ENCODE measurements at regions not wholly inside any gene's neighbourhood (a gene's known extent, or its start where the extent isn't known, plus 50 kb on each side); places are given as distances from the start of the nearest gene placed in this dataset.

DNA sequence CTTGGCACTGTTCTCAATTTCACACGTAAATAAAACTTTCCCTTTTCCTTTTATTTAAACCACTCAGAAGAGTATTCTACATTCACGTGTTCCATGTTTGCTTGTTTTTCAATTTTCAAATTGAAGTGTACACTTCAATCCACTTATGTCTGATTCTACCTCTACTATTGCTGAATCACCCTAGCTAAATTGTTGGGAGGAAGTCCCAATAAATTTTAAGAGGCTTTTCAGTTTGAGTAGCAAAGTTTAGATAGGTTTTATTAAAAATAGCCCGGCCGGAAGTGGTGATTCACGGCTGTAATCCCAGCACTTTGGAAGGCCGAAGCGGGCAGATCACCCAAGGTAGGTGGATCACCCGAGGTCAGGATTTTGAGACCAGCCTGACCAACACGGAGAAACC is 1414.7 kb upstream of the CELF2 start:
- TF ChIP-seq, protein P1, sequence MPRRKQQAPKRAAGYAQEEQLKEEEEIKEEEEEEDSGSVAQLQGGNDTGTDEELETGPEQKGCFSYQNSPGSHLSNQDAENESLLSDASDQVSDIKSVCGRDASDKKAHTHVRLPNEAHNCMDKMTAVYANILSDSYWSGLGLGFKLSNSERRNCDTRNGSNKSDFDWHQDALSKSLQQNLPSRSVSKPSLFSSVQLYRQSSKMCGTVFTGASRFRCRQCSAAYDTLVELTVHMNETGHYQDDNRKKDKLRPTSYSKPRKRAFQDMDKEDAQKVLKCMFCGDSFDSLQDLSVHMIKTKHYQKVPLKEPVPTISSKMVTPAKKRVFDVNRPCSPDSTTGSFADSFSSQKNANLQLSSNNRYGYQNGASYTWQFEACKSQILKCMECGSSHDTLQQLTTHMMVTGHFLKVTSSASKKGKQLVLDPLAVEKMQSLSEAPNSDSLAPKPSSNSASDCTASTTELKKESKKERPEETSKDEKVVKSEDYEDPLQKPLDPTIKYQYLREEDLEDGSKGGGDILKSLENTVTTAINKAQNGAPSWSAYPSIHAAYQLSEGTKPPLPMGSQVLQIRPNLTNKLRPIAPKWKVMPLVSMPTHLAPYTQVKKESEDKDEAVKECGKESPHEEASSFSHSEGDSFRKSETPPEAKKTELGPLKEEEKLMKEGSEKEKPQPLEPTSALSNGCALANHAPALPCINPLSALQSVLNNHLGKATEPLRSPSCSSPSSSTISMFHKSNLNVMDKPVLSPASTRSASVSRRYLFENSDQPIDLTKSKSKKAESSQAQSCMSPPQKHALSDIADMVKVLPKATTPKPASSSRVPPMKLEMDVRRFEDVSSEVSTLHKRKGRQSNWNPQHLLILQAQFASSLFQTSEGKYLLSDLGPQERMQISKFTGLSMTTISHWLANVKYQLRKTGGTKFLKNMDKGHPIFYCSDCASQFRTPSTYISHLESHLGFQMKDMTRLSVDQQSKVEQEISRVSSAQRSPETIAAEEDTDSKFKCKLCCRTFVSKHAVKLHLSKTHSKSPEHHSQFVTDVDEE (CRISPR knock-in tag; IDR thresholded peaks at IDR 0.05): no peak
- no peak for TF ChIP-seq RARB (CRISPR knock-in tag; IDR thresholded peaks at IDR 0.05)
- no peak for TF ChIP-seq SNAI2 (CRISPR knock-in tag; IDR thresholded peaks at IDR 0.05)
- no peak for TF ChIP-seq PPARA (CRISPR knock-in tag; IDR thresholded peaks at IDR 0.05; ENCODE audit: borderline replicate concordance)
- TF ChIP-seq BACH2 (CRISPR knock-in tag; IDR thresholded peaks at IDR 0.05; ENCODE audit: borderline replicate concordance): no peak
- TF ChIP-seq ZFP3 (CRISPR knock-in tag; IDR thresholded peaks at IDR 0.05): no peak
- TF ChIP-seq, protein P2, sequence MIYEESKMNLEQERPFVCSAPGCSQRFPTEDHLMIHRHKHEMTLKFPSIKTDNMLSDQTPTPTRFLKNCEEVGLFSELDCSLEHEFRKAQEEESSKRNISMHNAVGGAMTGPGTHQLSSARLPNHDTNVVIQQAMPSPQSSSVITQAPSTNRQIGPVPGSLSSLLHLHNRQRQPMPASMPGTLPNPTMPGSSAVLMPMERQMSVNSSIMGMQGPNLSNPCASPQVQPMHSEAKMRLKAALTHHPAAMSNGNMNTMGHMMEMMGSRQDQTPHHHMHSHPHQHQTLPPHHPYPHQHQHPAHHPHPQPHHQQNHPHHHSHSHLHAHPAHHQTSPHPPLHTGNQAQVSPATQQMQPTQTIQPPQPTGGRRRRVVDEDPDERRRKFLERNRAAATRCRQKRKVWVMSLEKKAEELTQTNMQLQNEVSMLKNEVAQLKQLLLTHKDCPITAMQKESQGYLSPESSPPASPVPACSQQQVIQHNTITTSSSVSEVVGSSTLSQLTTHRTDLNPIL (CRISPR knock-in tag; IDR thresholded peaks at IDR 0.05; ENCODE audit: low read depth): no peak
- TF ChIP-seq OSR1 (CRISPR knock-in tag; IDR thresholded peaks at IDR 0.05): no peak
- no peak for TF ChIP-seq TOX (CRISPR knock-in tag; IDR thresholded peaks at IDR 0.05; ENCODE audit: borderline replicate concordance)

DNA sequence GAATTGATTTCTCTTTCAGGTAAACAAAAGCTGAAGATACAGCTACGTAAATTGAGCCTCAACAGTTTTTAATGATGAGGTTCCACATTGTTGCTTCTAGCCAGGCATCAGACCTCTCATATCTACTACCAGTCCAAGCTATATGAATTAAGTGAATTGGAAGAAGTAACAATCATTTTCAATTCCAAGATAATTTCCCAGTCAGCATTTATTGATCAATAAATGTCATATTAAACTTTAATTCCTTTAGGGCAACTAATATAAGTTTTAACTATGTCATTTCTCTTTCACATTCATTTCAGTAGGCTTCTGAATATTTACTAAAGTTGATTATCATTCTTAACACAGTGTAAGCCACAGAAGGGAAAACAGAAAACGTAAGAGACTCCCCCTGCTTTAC is 1413.7 kb upstream of the CELF2 start:
- TF ChIP-seq PPARA (CRISPR knock-in tag; IDR thresholded peaks at IDR 0.05; ENCODE audit: borderline replicate concordance) (no peak), ESRRG (CRISPR knock-in tag; IDR thresholded peaks at IDR 0.05) (no peak), ISL1 (CRISPR knock-in tag; IDR thresholded peaks at IDR 0.05) (no peak), TOX (CRISPR knock-in tag; IDR thresholded peaks at IDR 0.05; ENCODE audit: borderline replicate concordance) (no peak), TCF4 (CRISPR knock-in tag; IDR thresholded peaks at IDR 0.05; ENCODE audit: borderline replicate concordance) (no peak)
- TF ChIP-seq, protein P3, sequence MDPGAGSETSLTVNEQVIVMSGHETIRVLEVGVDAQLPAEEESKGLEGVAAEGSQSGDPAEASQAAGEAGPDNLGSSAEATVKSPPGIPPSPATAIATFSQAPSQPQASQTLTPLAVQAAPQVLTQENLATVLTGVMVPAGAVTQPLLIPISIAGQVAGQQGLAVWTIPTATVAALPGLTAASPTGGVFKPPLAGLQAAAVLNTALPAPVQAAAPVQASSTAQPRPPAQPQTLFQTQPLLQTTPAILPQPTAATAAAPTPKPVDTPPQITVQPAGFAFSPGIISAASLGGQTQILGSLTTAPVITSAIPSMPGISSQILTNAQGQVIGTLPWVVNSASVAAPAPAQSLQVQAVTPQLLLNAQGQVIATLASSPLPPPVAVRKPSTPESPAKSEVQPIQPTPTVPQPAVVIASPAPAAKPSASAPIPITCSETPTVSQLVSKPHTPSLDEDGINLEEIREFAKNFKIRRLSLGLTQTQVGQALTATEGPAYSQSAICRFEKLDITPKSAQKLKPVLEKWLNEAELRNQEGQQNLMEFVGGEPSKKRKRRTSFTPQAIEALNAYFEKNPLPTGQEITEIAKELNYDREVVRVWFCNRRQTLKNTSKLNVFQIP (CRISPR knock-in tag; IDR thresholded peaks at IDR 0.05; ENCODE audit: borderline replicate concordance, low read depth): no peak
- ATAC-seq: no peak

More for the DNA sequence above, 1414.7 kb upstream of the CELF2 start:
- ATAC-seq: no peak

DNA sequence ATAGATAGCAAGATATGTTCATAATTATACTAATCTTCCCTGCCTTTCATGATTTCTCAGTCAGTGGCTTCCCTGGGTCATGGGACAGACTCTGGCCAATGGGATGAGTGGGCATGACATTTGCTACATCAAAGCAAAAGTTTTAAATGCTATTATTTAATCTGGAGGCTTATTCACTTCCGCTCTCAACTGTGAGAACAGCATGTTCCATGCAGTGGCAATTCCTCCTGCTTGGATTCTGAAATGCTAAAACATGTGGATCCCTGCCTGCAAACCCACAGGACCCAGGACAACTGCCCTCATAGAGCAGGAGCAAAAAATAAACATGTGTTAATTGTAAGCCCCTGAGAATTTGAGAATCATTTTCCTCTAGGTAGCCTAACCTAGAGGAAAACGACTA is 1412.4 kb upstream of the CELF2 start:
- TF ChIP-seq RARB (CRISPR knock-in tag; IDR thresholded peaks at IDR 0.05) (no peak), TOX (CRISPR knock-in tag; IDR thresholded peaks at IDR 0.05; ENCODE audit: borderline replicate concordance) (no peak), ISL1 (CRISPR knock-in tag; IDR thresholded peaks at IDR 0.05) (no peak)
- TF ChIP-seq, protein P4, sequence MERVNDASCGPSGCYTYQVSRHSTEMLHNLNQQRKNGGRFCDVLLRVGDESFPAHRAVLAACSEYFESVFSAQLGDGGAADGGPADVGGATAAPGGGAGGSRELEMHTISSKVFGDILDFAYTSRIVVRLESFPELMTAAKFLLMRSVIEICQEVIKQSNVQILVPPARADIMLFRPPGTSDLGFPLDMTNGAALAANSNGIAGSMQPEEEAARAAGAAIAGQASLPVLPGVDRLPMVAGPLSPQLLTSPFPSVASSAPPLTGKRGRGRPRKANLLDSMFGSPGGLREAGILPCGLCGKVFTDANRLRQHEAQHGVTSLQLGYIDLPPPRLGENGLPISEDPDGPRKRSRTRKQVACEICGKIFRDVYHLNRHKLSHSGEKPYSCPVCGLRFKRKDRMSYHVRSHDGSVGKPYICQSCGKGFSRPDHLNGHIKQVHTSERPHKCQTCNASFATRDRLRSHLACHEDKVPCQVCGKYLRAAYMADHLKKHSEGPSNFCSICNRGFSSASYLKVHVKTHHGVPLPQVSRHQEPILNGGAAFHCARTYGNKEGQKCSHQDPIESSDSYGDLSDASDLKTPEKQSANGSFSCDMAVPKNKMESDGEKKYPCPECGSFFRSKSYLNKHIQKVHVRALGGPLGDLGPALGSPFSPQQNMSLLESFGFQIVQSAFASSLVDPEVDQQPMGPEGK (CRISPR knock-in tag; IDR thresholded peaks at IDR 0.05; ENCODE audit: borderline replicate concordance): no peak
- no peak for ATAC-seq

DNA sequence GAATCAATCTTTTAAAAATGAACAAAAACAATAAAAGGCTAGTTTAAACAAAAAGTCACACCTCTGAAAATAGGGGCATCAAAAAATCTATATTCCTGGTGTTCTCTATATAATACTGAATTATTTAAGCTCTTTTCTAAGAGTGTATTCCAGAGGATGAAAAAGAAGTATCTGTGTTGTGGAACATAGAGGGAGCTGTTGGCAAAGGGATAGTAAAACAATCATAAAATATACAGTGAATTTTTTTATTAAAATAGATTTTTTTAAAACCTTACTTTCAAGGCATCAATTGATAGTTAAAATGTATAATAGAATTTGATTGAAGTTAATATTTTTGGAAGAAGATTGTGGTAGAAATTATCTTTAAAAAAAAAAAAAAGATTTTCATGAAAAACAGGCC is 1409.1 kb upstream of the CELF2 start:
- ATAC-seq: no peak
- TF ChIP-seq ZNF8 (CRISPR knock-in tag; IDR thresholded peaks at IDR 0.05) (no peak), ZFP30 (CRISPR knock-in tag; IDR thresholded peaks at IDR 0.05) (no peak), ZNF565 (CRISPR knock-in tag; conservative IDR thresholded peaks at IDR 0.05; ENCODE audit: low read depth) (no peak), ZC3H10 (CRISPR knock-in tag; IDR thresholded peaks at IDR 0.05) (no peak), CSDC2 (CRISPR knock-in tag; IDR thresholded peaks at IDR 0.05) (no peak), TOX (CRISPR knock-in tag; IDR thresholded peaks at IDR 0.05; ENCODE audit: borderline replicate concordance) (no peak), ZNF70 (CRISPR knock-in tag; IDR thresholded peaks at IDR 0.05) (no peak), BACH2 (CRISPR knock-in tag; IDR thresholded peaks at IDR 0.05; ENCODE audit: borderline replicate concordance) (no peak), ARNTL (CRISPR knock-in tag; IDR thresholded peaks at IDR 0.05; ENCODE audit: borderline replicate concordance, low read depth) (no peak), OSR1 (CRISPR knock-in tag; IDR thresholded peaks at IDR 0.05) (no peak), ZFP3 (CRISPR knock-in tag; IDR thresholded peaks at IDR 0.05) (no peak), RARB (CRISPR knock-in tag; IDR thresholded peaks at IDR 0.05) (no peak), ESRRG (CRISPR knock-in tag; IDR thresholded peaks at IDR 0.05) (no peak), TCF4 (CRISPR knock-in tag; IDR thresholded peaks at IDR 0.05; ENCODE audit: borderline replicate concordance) (no peak)
- TF ChIP-seq, protein P2 (CRISPR knock-in tag; IDR thresholded peaks at IDR 0.05; ENCODE audit: low read depth): no peak
- TF ChIP-seq, protein P5, sequence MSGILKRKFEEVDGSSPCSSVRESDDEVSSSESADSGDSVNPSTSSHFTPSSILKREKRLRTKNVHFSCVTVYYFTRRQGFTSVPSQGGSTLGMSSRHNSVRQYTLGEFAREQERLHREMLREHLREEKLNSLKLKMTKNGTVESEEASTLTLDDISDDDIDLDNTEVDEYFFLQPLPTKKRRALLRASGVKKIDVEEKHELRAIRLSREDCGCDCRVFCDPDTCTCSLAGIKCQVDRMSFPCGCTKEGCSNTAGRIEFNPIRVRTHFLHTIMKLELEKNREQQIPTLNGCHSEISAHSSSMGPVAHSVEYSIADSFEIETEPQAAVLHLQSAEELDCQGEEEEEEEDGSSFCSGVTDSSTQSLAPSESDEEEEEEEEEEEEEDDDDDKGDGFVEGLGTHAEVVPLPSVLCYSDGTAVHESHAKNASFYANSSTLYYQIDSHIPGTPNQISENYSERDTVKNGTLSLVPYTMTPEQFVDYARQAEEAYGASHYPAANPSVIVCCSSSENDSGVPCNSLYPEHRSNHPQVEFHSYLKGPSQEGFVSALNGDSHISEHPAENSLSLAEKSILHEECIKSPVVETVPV (CRISPR knock-in tag; IDR thresholded peaks at IDR 0.05): no peak
- TF ChIP-seq, protein P1 (CRISPR knock-in tag; IDR thresholded peaks at IDR 0.05): no peak
